ENCODE measurements at regions not wholly inside any gene's neighbourhood (a gene's known extent, or its start where the extent isn't known, plus 50 kb on each side); places are given as distances from the start of the nearest gene placed in this dataset.

DNA sequence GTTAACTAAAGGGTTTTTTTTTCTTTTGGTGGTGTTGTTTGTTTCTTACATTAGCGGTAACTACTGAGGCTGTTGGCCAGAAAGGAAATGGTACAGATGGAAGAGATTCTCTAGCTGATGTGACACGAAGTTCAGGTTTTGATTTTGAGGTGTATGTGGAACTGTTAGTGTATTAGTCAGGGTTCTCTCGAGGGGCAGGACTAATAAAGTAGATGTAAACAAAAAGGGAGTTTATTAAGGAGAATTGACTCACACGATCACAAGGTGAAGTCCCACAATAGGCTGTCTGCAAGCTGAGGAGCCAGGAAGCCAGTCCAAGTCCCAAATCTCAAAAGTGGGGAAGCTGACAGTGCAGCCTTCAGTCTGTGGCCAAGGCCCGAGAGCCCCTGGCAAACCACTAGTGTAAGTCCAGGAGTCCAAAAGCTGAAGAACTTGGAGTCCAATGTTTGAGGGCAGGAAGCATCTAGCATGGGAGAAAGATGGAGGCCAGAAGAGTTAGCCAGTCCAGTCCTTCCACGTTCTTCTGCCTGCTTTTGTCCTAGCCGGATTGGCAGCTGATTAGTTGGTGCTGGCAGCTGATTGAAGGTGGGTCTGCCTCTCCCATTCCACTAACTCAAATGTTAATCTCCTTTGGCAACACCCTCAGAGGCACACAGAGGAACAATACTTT, 577.6 kb downstream of the EFNB2 start:
- TF ChIP-seq, protein P1, sequence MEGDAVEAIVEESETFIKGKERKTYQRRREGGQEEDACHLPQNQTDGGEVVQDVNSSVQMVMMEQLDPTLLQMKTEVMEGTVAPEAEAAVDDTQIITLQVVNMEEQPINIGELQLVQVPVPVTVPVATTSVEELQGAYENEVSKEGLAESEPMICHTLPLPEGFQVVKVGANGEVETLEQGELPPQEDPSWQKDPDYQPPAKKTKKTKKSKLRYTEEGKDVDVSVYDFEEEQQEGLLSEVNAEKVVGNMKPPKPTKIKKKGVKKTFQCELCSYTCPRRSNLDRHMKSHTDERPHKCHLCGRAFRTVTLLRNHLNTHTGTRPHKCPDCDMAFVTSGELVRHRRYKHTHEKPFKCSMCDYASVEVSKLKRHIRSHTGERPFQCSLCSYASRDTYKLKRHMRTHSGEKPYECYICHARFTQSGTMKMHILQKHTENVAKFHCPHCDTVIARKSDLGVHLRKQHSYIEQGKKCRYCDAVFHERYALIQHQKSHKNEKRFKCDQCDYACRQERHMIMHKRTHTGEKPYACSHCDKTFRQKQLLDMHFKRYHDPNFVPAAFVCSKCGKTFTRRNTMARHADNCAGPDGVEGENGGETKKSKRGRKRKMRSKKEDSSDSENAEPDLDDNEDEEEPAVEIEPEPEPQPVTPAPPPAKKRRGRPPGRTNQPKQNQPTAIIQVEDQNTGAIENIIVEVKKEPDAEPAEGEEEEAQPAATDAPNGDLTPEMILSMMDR (IDR thresholded peaks at IDR 0.05; ENCODE audit: control extremely low read depth in 1 of 3, insufficient read depth in 1 of 3, low read depth in 1 of 3, low read length in 3 of 3), result no peak
- TF ChIP-seq, protein P2, sequence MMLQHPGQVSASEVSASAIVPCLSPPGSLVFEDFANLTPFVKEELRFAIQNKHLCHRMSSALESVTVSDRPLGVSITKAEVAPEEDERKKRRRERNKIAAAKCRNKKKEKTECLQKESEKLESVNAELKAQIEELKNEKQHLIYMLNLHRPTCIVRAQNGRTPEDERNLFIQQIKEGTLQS (IDR thresholded peaks at IDR 0.05; ENCODE audit: insufficient read depth, low read depth, low read length), result no peak
- TF ChIP-seq CHD1 (IDR thresholded peaks at IDR 0.05; ENCODE audit: low read depth, low read length), result no peak
- TF ChIP-seq POLR2A (IDR thresholded peaks at IDR 0.05; ENCODE audit: control extremely low read depth in 1 of 2, low read depth in 2 of 2, low read length in 2 of 2), result no peak
- TF ChIP-seq CEBPB (IDR thresholded peaks at IDR 0.05; ENCODE audit: low read depth, low read length), result no peak
- no peak for TF ChIP-seq EZH2 (IDR thresholded peaks at IDR 0.05; ENCODE audit: low read depth, low read length, severe bottlenecking)
- no peak for TF ChIP-seq ZNF274 (IDR thresholded peaks at IDR 0.05; ENCODE audit: borderline replicate concordance, extremely low read depth, low read length)
- no peak for TF ChIP-seq EGR1 (IDR thresholded peaks at IDR 0.05; ENCODE audit: borderline replicate concordance, low read depth, low read length)
- TF ChIP-seq POLR2AphosphoS5 (IDR thresholded peaks at IDR 0.05; ENCODE audit: low read depth, low read length), result no peak
- TF ChIP-seq CREB1 (IDR thresholded peaks at IDR 0.05), result no peak
